ENCODE measurements at regions not wholly inside any gene's neighbourhood (a gene's known extent, or its start where the extent isn't known, plus 50 kb on each side); places are given as distances from the start of the nearest gene placed in this dataset.

GRCh38 chr10:29728541-29729049, 93.8 kb upstream of the SVIL start:
- TF ChIP-seq EZH2 (IDR thresholded peaks at IDR 0.05; ENCODE audit: insufficient read depth, poor library complexity, severe bottlenecking) (no peak), EZH2phosphoT487 (IDR thresholded peaks at IDR 0.05; ENCODE audit: insufficient read depth, low read depth) (no peak)

Measured in GM23248 (cell line).